GM18858 (cell line): ENCODE measurements at regions not wholly inside any gene's neighbourhood (a gene's known extent, or its start where the extent isn't known, plus 50 kb on each side); places are given as distances from the start of the nearest gene placed in this dataset.
"Not testable (repeated sequence)": the region's sequence is repeated elsewhere in the genome, so short reads cannot be mapped to it uniquely, and the experiment has no call there.

Experiments
- ATAC-seq: cut with Tn5 transposase; IDR thresholded peaks from one replicate; pipeline ENCODE4 v1.9.1; 2021; ENCODE audit not compliant: unreplicated experiment

- ATAC-seq: not testable (repeated sequence)
Measured at GRCh38 chr9:22508354-22508753, 61.7 kb downstream of the DMRTA1 start.

- no peak for ATAC-seq
Measured at GRCh38 chr9:22508790-22509189, 62.2 kb downstream of the DMRTA1 start.

- ATAC-seq: peak; percentile 70
Measured at GRCh38 chr9:22512495-22512894, 65.9 kb downstream of the DMRTA1 start.

DNA sequence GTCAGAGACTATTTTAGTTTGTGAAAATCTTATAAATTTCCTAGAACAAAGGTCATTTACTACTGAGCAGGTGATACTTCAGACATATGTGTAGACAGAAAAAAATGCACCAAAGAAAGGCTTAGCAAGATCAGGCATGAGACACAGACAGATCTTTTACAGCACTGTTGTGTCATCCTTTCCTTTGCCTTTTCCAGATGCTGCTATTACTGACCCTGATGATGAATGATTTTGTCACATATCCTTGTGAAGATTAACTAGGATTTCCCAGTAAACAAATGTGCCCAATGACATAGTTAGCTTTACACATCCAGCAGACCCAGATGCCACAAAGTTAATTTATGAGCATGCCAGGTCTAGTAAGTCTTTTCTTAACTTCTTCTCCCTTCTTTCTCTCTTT, 68.2 kb downstream of the DMRTA1 start:
- no peak for ATAC-seq

DNA sequence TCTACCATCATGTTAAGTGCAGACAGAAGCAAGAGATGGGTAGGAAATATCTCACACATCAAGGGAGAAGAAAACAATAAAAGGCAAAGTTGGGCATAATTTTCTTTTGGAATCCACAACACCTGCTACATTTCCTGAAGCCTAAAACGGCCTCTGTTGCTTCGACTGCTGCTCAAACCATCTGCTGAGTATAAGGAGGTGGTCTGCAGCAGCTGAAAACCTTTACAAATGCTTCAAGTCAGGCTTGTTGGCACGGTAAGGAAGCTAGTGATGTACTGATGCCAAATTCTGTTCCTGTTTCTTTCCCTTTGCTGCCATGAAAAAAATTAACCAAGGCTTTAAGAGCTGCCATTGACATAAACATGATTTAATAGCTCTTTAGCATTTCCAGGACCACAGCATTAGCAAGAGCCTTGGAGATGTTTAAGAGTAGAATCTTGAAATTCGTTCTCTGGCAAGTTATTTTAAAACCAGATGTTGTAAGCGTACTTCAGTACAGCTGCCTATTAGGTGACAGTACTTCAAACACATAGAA, 75.6 kb downstream of the DMRTA1 start:
- no peak for ATAC-seq

- ATAC-seq: no peak
Measured at GRCh38 chr9:22528485-22528884, 81.9 kb downstream of the DMRTA1 start.

GRCh38 chr9:22529426-22530199, 83.0 kb downstream of the DMRTA1 start:
- no peak for ATAC-seq

DNA sequence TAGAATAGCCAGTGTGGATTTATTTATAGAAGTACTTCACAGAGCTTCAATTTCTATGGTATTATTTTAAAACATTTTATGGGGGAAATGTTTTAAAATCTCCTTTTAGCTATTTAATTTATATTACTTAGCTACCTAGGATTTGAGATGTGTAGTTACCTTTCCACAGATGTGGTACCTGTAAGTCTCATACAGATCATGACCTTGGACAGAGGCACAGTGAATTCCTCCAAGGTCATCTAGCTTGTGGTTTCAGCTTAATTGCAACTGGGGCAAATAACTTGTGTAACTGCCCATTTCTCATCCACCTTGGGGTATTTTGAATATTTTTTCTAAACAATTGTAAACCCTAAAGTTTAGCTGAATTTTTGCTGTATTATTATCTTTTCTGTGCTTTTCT, 89.2 kb downstream of the DMRTA1 start:
- ATAC-seq: no peak

DNA sequence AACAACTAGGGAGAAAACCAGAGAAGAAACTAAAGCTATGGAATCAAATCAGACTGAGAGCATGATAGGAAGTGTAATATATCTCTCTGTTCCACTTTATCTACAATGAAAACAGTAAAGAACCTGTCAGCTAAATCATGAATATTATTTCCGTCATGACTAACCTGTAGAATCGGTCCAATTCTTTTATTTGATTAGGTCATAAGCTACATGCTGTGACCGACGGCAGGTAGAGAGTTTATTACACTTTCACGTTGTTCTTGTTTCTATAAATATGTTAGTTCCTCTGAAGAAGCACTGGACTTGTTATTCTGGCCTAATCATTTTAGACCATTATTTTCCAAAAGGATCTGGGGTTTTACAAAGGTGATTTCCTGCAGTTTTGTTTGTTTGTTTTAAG, 91.1 kb downstream of the DMRTA1 start:
- ATAC-seq: no peak

GRCh38 chr9:22548625-22549024, 102.0 kb downstream of the DMRTA1 start:
- no peak for ATAC-seq

DNA sequence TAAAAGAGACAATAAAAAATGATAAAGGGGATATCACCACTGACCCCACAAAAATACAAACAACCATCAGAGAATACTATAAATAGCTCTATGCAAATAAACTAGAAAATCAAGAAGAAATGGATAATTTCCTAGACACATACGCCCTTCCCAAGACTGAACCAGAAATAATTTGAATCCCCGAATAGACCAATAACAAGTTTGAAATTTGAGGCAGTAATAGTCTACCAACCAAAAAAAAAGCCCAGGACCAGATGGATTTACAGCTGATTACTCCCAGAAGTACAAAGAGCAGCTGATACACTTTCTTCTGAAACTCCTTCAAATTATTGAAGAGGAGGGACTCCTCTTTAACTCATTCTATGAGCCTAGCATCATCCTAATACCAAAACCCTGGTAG, 128.1 kb downstream of the DMRTA1 start:
- no peak for ATAC-seq

DNA sequence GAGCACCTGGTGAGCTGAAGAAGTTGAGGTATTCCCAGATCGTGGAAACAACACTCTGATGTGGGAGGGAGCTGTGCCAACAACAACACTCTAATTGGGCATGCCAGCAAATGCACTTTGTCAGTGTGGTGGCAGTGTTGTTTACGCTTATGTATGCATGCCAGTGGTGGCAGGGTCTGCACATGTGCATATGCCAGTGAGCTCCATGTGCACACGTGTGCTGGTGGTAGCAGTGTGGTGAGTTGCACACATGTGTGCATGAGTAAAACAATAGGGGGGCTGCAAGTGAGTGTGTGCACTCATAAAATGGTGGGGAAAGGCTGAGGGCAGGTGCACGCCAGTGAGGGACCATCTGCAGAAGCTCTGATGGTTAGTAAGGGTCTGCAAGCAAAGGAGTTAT, 134.2 kb downstream of the DMRTA1 start:
- no peak for ATAC-seq

GRCh38 chr9:22582221-22582620, 135.6 kb downstream of the DMRTA1 start:
- no peak for ATAC-seq

DNA sequence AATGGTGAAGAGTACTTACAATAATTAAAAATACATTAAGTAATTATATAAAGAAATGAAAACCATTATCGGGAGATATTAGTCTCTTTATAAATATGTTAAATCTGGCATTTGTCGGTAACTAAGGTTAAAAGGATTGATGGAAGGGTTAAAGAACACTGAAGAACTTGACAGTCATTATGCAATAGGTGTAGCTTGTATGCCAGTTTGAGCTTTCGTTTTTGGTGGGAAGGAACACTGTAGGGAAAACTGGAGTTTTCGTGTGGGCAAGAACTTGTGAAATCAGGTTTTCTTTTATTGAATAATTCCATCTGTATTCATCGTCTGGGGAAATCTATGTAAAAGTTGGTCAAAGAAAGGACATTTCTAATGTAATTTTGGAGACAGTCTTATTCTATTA, 142.3 kb downstream of the DMRTA1 start:
- no peak for ATAC-seq

DNA sequence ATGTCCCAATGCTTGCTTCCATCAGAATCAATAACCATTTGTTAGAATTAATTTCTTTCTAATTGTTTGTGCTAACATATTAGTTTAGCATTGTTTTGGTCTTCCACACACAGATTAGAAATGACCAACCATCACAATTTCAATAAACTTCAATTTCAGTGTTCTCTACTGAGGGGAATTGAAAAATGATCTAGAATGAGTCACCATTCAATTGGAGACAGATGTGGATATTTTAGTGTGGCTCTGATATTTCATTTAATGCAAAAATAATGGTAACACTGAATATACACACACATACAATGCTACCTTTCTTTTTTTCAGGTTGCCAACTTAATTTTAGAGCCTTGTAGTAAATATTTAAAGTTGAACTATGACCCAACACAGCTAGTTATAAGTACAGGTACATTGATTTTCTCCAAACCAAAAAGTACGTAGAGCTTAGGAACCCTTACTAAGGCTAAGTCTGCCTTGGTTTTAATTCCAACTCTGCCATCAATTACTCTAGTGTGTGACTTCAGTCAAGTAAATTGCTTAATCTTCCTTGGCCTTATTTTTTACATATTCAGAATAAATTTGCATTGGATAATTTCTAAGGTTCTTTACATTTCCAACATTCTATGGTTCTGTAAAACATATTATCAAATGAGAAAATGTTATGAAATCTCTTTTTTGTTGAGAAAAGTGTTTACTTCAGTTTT, 143.9 kb downstream of the DMRTA1 start:
- ATAC-seq: no peak

- no peak for ATAC-seq
Measured at GRCh38 chr9:22595805-22596204, 149.2 kb downstream of the DMRTA1 start.

GRCh38 chr9:22617156-22617555, 170.5 kb downstream of the DMRTA1 start:
- no peak for ATAC-seq

- no peak for ATAC-seq
Measured at GRCh38 chr9:22622815-22623214, 176.2 kb downstream of the DMRTA1 start.

- no peak for ATAC-seq
Measured at GRCh38 chr9:22623236-22623635, 176.6 kb downstream of the DMRTA1 start.

GRCh38 chr9:22625540-22625939, 178.9 kb downstream of the DMRTA1 start:
- ATAC-seq: no peak

- no peak for ATAC-seq
Measured at GRCh38 chr9:22643541-22643940, 196.9 kb downstream of the DMRTA1 start.

GRCh38 chr9:22645893-22646292, 199.3 kb downstream of the DMRTA1 start:
- ATAC-seq: no peak
